AG08395 (cell line): ENCODE measurements at regions not wholly inside any gene's neighbourhood (a gene's known extent, or its start where the extent isn't known, plus 50 kb on each side); places are given as distances from the start of the nearest gene placed in this dataset.
"Not testable (repeated sequence)": the region's sequence is repeated elsewhere in the genome, so short reads cannot be mapped to it uniquely, and the experiment has no call there.

Source experiments
- DNase-seq: peaks from one replicate; pipeline ENCODE4 v3.0.0; 2012; ENCODE audit warnings: mixed read lengths, low spot score

- peak; percentile 34 for DNase-seq
Measured at GRCh38 chr18:59057969-59058368, 81.7 kb upstream of the SEC11C start.

- no peak for DNase-seq
Measured at GRCh38 chr18:59059140-59059539, 80.5 kb upstream of the SEC11C start.

GRCh38 chr18:59060551-59060950, 79.1 kb upstream of the SEC11C start:
- no peak for DNase-seq

GRCh38 chr18:59061914-59062642, 77.6 kb upstream of the SEC11C start:
- DNase-seq: no peak

GRCh38 chr18:59062643-59063006, 77.1 kb upstream of the SEC11C start:
- no peak for DNase-seq

- DNase-seq: no peak
Measured at GRCh38 chr18:59063300-59063906, 76.3 kb upstream of the SEC11C start.

- DNase-seq: no peak
Measured at GRCh38 chr18:59063912-59064311, 75.8 kb upstream of the SEC11C start.

- DNase-seq: no peak
Measured at GRCh38 chr18:59065684-59066083, 74.0 kb upstream of the SEC11C start.

GRCh38 chr18:59067873-59068272, 71.8 kb upstream of the SEC11C start:
- no peak for DNase-seq

- no peak for DNase-seq
Measured at GRCh38 chr18:59068276-59069071, 71.2 kb upstream of the SEC11C start.

- peak; percentile 83 for DNase-seq
Measured at GRCh38 chr18:59070181-59070912, 69.3 kb upstream of the SEC11C start.

- DNase-seq: no peak
Measured at GRCh38 chr18:59072727-59073421, 66.8 kb upstream of the SEC11C start.

GRCh38 chr18:59075923-59076322, 63.8 kb upstream of the SEC11C start:
- no peak for DNase-seq

- DNase-seq: no peak
Measured at GRCh38 chr18:59079264-59079663, 60.4 kb upstream of the SEC11C start.

GRCh38 chr18:59079687-59080501, 59.8 kb upstream of the SEC11C start:
- not testable (repeated sequence) for DNase-seq

- DNase-seq: no peak
Measured at GRCh38 chr18:59083136-59083818, 56.4 kb upstream of the SEC11C start.

- DNase-seq: no peak
Measured at GRCh38 chr18:59085126-59085794, 54.4 kb upstream of the SEC11C start.

GRCh38 chr18:59085797-59086196, 53.9 kb upstream of the SEC11C start:
- DNase-seq: peak; percentile 71

GRCh38 chr18:59086522-59086921, 53.2 kb upstream of the SEC11C start:
- DNase-seq: no peak

- DNase-seq: no peak
Measured at GRCh38 chr18:59087391-59087790, 52.3 kb upstream of the SEC11C start.
